SK-N-MC (cell line): ENCODE measurements at regions not wholly inside any gene's neighbourhood (a gene's known extent, or its start where the extent isn't known, plus 50 kb on each side); places are given as distances from the start of the nearest gene placed in this dataset.

Source experiments
- EZH2 ChIP-seq: fragments of 200-600 bp; sonication (generic); IDR thresholded peaks from one replicate; pipeline ENCODE4 v1.6.1; 2017; ENCODE audit warnings: antibody characterized with exemption
- FOXP2 ChIP-seq: optimal IDR thresholded peaks from 2 replicates; pipeline ENCODE3; 2011; ENCODE audit warnings: mild to moderate bottlenecking, moderate library complexity; ENCODE audit not compliant: insufficient read depth; ENCODE audit errors: extremely low read length, control extremely low read depth
- POLR2AphosphoS5 ChIP-seq: IDR thresholded peaks from 2 replicates; pipeline ENCODE4 v1.6.1; 2012; ENCODE audit warnings: mild to moderate bottlenecking, low read depth, low read length, borderline replicate concordance

DNA sequence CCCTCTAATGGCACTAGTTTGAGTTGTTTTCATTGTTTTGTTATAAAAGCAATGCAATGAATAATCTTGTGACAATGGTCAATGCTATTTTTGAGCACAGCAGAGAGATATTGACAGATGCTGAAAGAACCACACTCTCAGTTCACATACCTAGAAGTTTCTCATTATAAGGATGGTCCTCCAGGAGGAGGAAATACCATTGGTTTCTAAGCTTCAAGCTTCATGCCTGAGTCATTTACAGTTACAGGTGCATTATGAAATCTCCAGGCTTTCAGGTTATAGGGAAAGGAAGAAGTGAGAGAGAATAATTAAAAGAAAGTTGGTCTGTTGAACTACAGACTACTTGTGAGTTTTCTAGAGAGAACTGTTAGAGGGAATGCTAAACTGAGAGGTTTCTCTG is 75.3 kb downstream of the PWWP3B start:
- TF ChIP-seq EZH2 (no peak), POLR2AphosphoS5 (no peak), FOXP2 (no peak)
